Osteoblast (primary cell): ENCODE measurements at regions not wholly inside any gene's neighbourhood (a gene's known extent, or its start where the extent isn't known, plus 50 kb on each side); places are given as distances from the start of the nearest gene placed in this dataset.

Source experiments
- DNase-seq: peaks from one replicate; pipeline ENCODE4 v3.0.0; 2011; ENCODE audit warnings: low spot score, mixed read lengths; ENCODE audit not compliant: insufficient read length; ENCODE audit errors: missing footprints
- H2AFZ ChIP-seq: 2 replicates; pipeline ENCODE4 v1.6.0; 2011; ENCODE audit warnings: mild to moderate bottlenecking, low read length
- H3K27ac ChIP-seq: 2 replicates; pipeline ENCODE4 v1.5.1; 2011; ENCODE audit warnings: mild to moderate bottlenecking, low read depth, low read length, moderate library complexity
- H3K27me3 ChIP-seq: 2 replicates; pipeline ENCODE4 v1.6.0; 2012; ENCODE audit warnings: mild to moderate bottlenecking, control low read depth, inconsistent platforms, low read length, moderate library complexity; ENCODE audit not compliant: insufficient read depth
- H3K36me3 ChIP-seq: 2 replicates; pipeline ENCODE4 v1.5.1; 2011; ENCODE audit warnings: mild to moderate bottlenecking, low read length, control low read depth, moderate library complexity; ENCODE audit not compliant: insufficient read depth
- H3K4me1 ChIP-seq: 2 replicates; pipeline ENCODE4 v1.5.1; 2011; ENCODE audit warnings: mild to moderate bottlenecking, low read length, control low read depth, moderate library complexity; ENCODE audit not compliant: insufficient read depth
- H3K4me2 ChIP-seq: 2 replicates; pipeline ENCODE4 v1.6.0; 2011; ENCODE audit warnings: mild to moderate bottlenecking, low read length; ENCODE audit not compliant: insufficient read depth
- H3K4me3 ChIP-seq: fragments of 200-600 bp; sonication (generic); 3 replicates; pipeline ENCODE4 v1.5.1; 2012; ENCODE audit warnings: mild to moderate bottlenecking, low read length, inconsistent platforms; ENCODE audit not compliant: insufficient read depth
- H3K79me2 ChIP-seq: 2 replicates; pipeline ENCODE4 v1.6.0; 2012; ENCODE audit warnings: mild to moderate bottlenecking, low read length, control low read depth, inconsistent platforms; ENCODE audit not compliant: insufficient read depth
- H3K9me3 ChIP-seq: 2 replicates; pipeline ENCODE4 v1.5.1; 2011; ENCODE audit warnings: low read depth, low read length, control low read depth
- H4K20me1 ChIP-seq: 2 replicates; pipeline ENCODE4 v1.6.0; 2012; ENCODE audit warnings: mild to moderate bottlenecking, low read length, control low read depth; ENCODE audit not compliant: insufficient read depth
- CTCF ChIP-seq: IDR thresholded peaks from 2 replicates; pipeline ENCODE4 v1.5.1; 2011; ENCODE audit warnings: mild to moderate bottlenecking, low read depth, low read length, moderate library complexity; ENCODE audit errors: extremely low read depth

DNA sequence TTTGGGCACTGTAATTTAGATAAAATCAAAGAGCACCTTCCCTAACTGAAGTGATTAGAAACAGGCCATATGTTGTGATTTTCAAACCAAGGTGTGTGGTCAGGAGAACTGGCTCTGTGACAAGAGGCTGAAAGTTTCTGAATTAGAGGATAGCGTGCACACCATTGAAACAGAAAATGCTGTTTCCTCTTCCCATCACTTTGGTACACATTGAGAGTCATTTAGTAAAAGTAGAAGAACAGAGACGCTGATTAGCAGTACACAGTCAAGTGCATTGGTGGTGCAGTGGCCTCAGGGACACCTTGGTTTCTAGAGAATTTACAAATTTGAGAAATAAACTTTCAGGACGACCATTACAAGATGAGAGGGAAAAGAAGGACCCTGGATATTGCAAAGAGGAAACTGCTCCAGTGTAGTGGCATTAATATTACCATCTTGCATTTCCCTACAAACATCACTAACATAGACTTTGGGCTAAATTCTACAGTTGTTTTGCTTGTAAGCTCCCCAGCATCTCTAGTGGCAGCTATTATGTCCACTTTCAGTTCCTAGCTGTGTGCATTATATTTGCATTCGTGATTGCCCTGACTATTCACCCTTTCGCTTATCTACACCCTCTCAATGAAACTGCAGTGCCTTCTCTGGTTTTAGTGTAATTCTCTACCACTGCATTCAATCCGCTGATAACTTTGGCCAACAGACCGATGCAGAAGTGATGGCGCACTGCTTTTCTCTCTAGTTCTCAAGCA lies 728.1 kb upstream of the GRM7 start:
- Histone ChIP-seq H4K20me1 (no peaks in the 10 kb centered on the region), H3K9me3 (peaks cover 2% of the 10 kb centered on the region), H3K27me3 (no peaks in the 10 kb centered on the region), H3K36me3 (no peaks in the 10 kb centered on the region), H2AFZ (no peak overlapping the region), H3K4me2 (no peak overlapping the region), H3K4me1 (no peaks in the 10 kb centered on the region), H3K79me2 (no peaks in the 10 kb centered on the region), H3K4me3 (no peak overlapping the region), H3K27ac (no peak overlapping the region)
- TF ChIP-seq CTCF, result no peak
- DNase-seq, result no peak

GRCh38 chr3:6142707-6143106 lies 718.2 kb upstream of the GRM7 start:
- H4K20me1 ChIP-seq, result no peaks in the 10 kb centered on the region
- H3K4me2 ChIP-seq, result no peak overlapping the region
- no peaks in the 10 kb centered on the region for H3K36me3 ChIP-seq
- H3K79me2 ChIP-seq, result no peaks in the 10 kb centered on the region
- H3K27ac ChIP-seq, result no peak overlapping the region
- no peak overlapping the region for H2AFZ ChIP-seq
- no peaks in the 10 kb centered on the region for H3K27me3 ChIP-seq
- no peak overlapping the region for H3K4me3 ChIP-seq
- no peaks in the 10 kb centered on the region for H3K4me1 ChIP-seq
- no peak for DNase-seq
- no peaks in the 10 kb centered on the region for H3K9me3 ChIP-seq
- TF ChIP-seq CTCF, result no peak

GRCh38 chr3:6147883-6148282 lies 713.0 kb upstream of the GRM7 start:
- Histone ChIP-seq H3K4me2 (no peak overlapping the region), H4K20me1 (no peaks in the 10 kb centered on the region), H3K27ac (no peak overlapping the region), H2AFZ (no peak overlapping the region), H3K9me3 (peaks cover 3% of the 10 kb centered on the region), H3K4me3 (no peak overlapping the region), H3K36me3 (no peaks in the 10 kb centered on the region), H3K79me2 (no peaks in the 10 kb centered on the region), H3K4me1 (no peaks in the 10 kb centered on the region), H3K27me3 (no peaks in the 10 kb centered on the region)
- DNase-seq, result no peak
- no peak for TF ChIP-seq CTCF

- no peak for TF ChIP-seq CTCF
- Histone ChIP-seq H4K20me1 (no peaks in the 10 kb centered on the region), H3K79me2 (no peaks in the 10 kb centered on the region), H3K4me2 (no peak overlapping the region), H3K27ac (no peak overlapping the region), H3K27me3 (no peaks in the 10 kb centered on the region), H3K9me3 (peaks cover 5% of the 10 kb centered on the region), H3K4me1 (no peaks in the 10 kb centered on the region), H3K36me3 (no peaks in the 10 kb centered on the region), H2AFZ (no peak overlapping the region), H3K4me3 (no peak overlapping the region)
- DNase-seq, result no peak
Measured at GRCh38 chr3:6155650-6156338, 705.1 kb upstream of the GRM7 start.
